BJ (cell line): ENCODE measurements at regions not wholly inside any gene's neighbourhood (a gene's known extent, or its start where the extent isn't known, plus 50 kb on each side); places are given as distances from the start of the nearest gene placed in this dataset.

ENCODE experiments used
- CTCF ChIA-PET: fragments of 350-600 bp; formaldehyde crosslinking; extraction: SDS; loops from one replicate; lab custom pipeline; 2021; ENCODE audit warnings: antibody characterized with exemption, inconsistent platforms; lab: Yijun Ruan, JAX
- POLR2A ChIA-PET: fragments of 300-600 bp; sonication (Branson Sonifier 250); formaldehyde crosslinking; extraction: SDS; loops from one replicate; lab custom pipeline; 2021; ENCODE audit warnings: antibody characterized with exemption; lab: Charles Lee
- DNase-seq: peaks from one replicate; pipeline ENCODE4 v3.0.0-alpha.2; 2011; ENCODE audit warnings: low read depth
- H3K27me3 ChIP-seq: 2 replicates; pipeline ENCODE4 v1.6.0; 2011; ENCODE audit warnings: low read length; ENCODE audit not compliant: control insufficient read depth, insufficient read depth
- H3K36me3 ChIP-seq: 2 replicates; pipeline ENCODE4 v1.5.1; 2011; ENCODE audit warnings: low read length; ENCODE audit not compliant: control insufficient read depth, insufficient read depth
- H3K4me3 ChIP-seq: 2 replicates; pipeline ENCODE4 v1.5.1; 2011; ENCODE audit warnings: low read depth, mild to moderate bottlenecking, control low read depth, low read length
- TF ChIP-seq, protein P1 (sequence below): IDR thresholded peaks from 2 replicates; pipeline ENCODE4 v1.5.1; 2011; ENCODE audit warnings: low read depth, mild to moderate bottlenecking, control low read depth, inconsistent platforms, low read length, moderate library complexity; ENCODE audit not compliant: insufficient read depth

DNA sequence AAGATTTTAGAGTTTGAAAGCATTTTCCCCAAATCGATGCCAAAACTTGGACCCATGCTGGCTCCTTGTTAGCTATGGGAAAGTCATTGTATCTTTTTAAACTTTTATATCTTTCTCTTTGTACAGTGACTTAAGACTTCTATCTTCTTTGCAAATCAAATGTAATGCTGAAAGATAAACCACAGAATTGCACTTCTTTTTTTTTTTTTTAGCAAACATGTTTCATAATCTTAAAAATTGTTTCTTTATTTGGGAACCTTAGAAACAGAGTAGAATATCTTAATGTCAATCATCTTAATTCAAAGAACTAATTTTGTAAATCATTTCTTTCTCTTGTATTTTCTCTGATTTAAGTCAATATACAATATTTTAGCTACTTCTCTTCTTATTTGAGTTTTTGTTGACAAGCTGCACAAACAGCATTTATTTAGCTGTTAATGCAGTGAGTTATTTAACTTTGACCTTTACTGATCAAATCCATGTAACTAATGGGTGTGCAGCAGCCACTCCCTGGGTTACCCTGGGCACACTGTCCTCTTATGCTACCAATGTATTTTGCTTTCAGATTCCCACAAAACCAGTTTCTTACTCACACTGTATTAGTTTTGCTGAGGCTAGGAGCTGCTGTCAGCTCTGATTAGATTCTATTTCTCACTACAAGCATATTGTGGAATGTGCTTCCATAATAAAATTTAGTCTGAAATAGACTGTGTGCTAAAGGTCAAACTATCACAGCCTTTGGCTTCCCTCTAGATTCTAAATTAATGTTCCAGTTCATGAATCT, 279.6 kb downstream of the ADGB start:
- DNase-seq, result no peak
- TF ChIP-seq, protein P1, sequence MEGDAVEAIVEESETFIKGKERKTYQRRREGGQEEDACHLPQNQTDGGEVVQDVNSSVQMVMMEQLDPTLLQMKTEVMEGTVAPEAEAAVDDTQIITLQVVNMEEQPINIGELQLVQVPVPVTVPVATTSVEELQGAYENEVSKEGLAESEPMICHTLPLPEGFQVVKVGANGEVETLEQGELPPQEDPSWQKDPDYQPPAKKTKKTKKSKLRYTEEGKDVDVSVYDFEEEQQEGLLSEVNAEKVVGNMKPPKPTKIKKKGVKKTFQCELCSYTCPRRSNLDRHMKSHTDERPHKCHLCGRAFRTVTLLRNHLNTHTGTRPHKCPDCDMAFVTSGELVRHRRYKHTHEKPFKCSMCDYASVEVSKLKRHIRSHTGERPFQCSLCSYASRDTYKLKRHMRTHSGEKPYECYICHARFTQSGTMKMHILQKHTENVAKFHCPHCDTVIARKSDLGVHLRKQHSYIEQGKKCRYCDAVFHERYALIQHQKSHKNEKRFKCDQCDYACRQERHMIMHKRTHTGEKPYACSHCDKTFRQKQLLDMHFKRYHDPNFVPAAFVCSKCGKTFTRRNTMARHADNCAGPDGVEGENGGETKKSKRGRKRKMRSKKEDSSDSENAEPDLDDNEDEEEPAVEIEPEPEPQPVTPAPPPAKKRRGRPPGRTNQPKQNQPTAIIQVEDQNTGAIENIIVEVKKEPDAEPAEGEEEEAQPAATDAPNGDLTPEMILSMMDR, result no peak
- Histone ChIP-seq H3K36me3 (no peaks in the 10 kb centered on the region), H3K27me3 (no peaks in the 10 kb centered on the region), H3K4me3 (no peak overlapping the region)
- ChIA-PET CTCF (interaction anchor here (0.6 kb wide), 1 partner anchor 1026 kb away, joined by 3 read pairs; no protein-coding TSS in a partner anchor), POLR2A (no interaction called here)

DNA sequence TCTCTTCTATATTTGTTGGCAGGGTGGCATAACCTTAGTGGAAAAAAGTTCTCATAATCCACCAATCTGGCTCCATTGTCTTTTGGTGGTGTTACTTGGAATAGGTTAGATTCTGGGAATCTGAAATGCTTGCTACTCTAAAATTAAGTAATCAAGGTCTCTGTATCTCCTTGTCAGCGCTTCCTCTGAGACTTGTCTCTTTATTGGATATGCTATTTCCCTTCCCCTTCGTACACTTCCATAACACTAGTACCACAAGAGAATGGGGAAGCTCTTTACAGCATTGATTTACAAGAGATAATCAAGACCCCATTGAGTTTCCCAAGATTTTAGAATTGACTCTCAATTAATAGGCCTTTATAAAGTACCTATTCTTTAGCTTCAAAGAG, 280.2 kb downstream of the ADGB start:
- no peak overlapping the region for H3K4me3 ChIP-seq
- no peaks in the 10 kb centered on the region for H3K36me3 ChIP-seq
- H3K27me3 ChIP-seq, result no peaks in the 10 kb centered on the region
- TF ChIP-seq, protein P1, result no peak
- POLR2A ChIA-PET, result no interaction called here
- DNase-seq, result no peak
- CTCF ChIA-PET, result no interaction called here

- Histone ChIP-seq H3K4me3 (no peak overlapping the region), H3K36me3 (no peaks in the 10 kb centered on the region), H3K27me3 (no peaks in the 10 kb centered on the region)
- TF ChIP-seq, protein P1, result no peak
- ChIA-PET POLR2A (no interaction called here), CTCF (no interaction called here)
- no peak for DNase-seq
These were observed 280.8 kb downstream of the ADGB start for GRCh38 chr6:146879406-146880117.

- Histone ChIP-seq H3K4me3 (no peak overlapping the region), H3K36me3 (no peaks in the 10 kb centered on the region), H3K27me3 (no peaks in the 10 kb centered on the region)
- ChIA-PET CTCF (no interaction called here), POLR2A (no interaction called here)
- DNase-seq, result no peak
- TF ChIP-seq, protein P1, result no peak
These were observed 282.7 kb downstream of the ADGB start for GRCh38 chr6:146881228-146882181.
